GM19239 (cell line): ENCODE measurements at regions not wholly inside any gene's neighbourhood (a gene's known extent, or its start where the extent isn't known, plus 50 kb on each side); places are given as distances from the start of the nearest gene placed in this dataset.

Source experiments
- DNase-seq: peaks from one replicate; pipeline ENCODE4 v3.0.0; 2011; ENCODE audit warnings: low spot score; ENCODE audit not compliant: insufficient read length
- FAIRE-seq: peaks from 2 replicates; lab custom pipeline; 2011; peaks lifted over from hg19 to GRCh38; lab: Jason Lieb, UNC

DNA sequence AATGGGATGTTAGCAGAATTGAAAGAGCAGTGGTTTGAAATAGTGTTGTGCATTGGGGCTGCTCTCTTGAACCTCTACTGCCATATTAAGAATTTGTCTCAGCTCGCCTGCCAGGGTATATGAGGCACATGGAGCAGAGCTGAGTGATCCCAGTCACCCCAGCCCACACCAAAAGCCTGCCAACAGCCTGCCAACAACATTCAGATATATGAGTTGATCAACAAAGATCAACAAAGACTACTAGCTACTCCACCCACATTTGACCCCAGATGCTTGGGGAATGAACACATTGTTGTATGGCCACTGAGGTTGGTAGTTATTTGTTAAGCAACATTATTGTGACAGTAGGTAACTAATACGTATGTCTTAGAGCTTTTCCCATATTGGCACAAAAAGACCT lies 570.9 kb upstream of the IL12A start:
- FAIRE-seq (no peak), DNase-seq (no peak)

DNA sequence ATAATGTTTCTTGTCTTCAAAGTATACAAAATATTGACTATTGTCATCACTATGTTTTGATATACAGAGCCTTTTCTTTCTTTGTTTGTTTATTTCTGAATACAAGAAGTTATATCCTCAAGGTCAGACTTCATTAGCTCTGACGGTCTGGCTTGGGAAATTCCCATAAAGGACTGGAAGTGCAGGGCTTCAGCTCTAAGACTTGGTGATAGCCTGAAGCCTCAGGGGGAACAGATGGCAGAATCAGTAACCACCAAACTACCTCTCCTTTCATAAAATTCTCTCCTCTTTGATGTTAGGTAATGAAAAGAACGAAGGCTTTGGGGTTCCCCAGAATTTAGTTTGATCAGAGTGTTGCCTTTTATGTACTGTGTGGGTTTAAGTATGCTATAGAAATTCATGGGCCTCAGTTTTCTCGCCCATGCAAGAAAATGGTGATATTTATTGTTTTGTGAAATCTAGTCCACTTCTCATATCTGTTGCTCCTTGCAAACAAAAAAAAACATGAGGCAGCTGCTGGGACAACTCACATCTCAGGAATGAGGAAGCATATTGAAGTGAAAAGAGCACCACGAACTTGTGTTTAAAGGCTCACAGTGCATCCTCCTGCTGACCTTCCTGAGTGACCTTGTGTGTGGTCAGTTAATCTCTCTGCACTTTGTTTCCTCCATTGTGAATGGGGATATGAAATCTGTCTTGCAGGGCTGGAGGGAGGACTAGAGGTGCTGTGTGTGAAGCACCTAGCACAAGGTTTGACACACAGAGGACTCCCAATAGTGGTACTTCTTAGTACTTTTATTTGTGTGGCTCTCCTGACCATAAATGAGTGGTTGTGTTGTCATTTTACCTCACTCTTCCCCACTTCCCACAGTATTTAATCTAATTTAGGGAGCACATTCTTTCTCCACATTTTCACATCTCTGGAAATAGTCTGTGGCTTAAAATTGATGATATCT lies 569.8 kb upstream of the IL12A start:
- DNase-seq, result no peak
- no peak for FAIRE-seq

DNA sequence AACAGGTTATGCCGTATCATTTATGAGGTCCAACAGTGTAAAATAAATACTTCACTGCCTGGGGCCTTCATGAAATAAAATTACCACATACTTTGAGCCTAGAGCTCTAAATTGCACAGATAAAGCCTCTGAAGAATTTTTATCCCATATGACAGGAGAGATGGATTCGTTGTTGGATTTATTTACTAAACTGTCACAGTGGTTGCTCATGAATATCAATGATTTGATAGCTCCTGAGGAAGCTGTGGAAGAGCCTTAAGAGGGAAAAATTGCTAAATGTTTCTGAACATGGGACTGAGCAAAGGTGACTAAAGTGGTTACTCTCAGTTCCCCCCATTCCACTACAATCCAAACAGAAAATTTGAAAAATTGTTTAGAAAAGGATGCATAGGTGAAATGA lies 558.9 kb upstream of the IL12A start:
- no peak for DNase-seq
- no peak for FAIRE-seq

- no peak for FAIRE-seq
- DNase-seq, result no peak
Measured at GRCh38 chr3:159432682-159433340, 555.8 kb upstream of the IL12A start.

- DNase-seq (no peak), FAIRE-seq (no peak)
Measured at GRCh38 chr3:159439346-159439745, 549.3 kb upstream of the IL12A start.

DNA sequence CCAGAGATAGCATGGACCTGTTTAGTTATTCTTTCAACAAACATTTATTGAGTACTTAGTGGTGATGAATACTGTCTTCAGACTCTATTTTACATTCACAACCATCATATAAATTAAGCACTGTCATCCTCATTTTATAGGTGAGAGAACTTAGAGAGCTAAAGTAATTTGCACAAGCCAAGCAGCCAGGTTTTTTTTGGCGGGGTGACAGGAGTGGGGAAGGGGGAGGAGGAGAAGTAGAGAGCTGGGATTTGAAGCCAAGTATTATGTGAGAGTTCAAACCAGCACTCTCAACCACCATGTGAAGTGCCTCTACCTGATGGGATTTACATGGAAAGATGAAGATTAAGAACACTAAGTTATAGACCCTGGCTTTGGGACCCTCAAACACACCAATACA lies 547.4 kb upstream of the IL12A start:
- DNase-seq, result no peak
- no peak for FAIRE-seq

- DNase-seq (no peak), FAIRE-seq (no peak)
Measured at GRCh38 chr3:159443266-159443665, 545.4 kb upstream of the IL12A start.

- no peak for DNase-seq
- FAIRE-seq, result no peak
Measured at GRCh38 chr3:159447841-159448240, 540.8 kb upstream of the IL12A start.

DNA sequence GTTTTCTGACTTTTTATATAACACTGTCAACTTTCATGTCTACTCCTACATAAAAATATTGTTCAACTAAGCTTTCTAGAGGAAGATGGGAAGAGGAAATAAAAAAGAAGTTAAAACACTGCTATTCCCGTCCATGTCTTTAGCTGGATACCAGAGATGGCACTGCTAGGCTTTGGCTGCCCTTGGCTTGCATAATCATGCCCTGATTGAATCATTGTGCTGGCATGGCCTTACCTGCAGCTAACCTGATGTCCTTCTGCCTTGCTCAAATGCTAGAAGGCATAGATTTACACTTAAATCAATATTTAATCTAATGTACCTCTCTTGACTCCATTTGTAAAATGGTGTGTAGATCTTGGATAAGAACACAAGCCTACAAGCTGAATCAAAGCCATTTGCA lies 539.7 kb upstream of the IL12A start:
- no peak for FAIRE-seq

DNA sequence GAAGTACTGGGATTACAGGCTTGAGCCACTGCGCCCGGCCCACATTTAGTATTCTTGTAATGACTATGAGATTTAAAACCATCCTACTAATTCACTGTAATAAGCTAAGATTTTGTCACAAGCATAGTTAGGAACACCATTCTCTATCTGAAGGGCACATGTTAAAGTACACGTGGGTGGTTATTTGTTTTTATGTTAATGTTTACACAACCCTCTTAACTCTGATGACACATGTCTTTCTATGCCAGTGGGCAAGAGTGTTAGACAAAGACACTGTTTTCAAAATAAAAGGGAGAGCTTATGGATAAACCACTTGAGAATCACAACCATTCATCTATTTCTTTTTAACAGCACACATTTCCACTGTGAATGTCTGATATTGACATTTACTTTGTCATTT lies 537.6 kb upstream of the IL12A start:
- FAIRE-seq (no peak), DNase-seq (no peak)

More for the DNA sequence above, 539.7 kb upstream of the IL12A start:
- DNase-seq, result no peak

DNA sequence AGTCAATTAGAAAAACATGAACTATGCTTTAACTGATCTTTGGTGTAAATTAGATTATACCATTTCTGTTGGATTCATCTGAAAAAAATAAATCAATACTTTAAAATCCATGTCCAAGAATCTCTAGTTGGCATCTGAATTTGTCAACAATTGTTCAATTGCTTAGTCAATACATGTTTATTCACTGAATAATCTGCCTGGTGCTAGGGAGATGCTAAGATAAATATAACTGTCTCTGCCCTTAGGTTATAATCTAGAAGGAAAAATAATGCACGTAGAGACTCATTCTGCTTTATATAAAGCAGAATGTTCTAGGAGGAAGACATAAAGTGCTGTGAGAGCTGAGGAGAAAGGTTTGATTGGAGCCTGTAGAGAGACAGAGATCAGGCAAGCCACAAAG lies 537.2 kb upstream of the IL12A start:
- FAIRE-seq (no peak), DNase-seq (no peak)

- FAIRE-seq (no peak), DNase-seq (no peak)
Measured at GRCh38 chr3:159453036-159453435, 535.6 kb upstream of the IL12A start.

DNA sequence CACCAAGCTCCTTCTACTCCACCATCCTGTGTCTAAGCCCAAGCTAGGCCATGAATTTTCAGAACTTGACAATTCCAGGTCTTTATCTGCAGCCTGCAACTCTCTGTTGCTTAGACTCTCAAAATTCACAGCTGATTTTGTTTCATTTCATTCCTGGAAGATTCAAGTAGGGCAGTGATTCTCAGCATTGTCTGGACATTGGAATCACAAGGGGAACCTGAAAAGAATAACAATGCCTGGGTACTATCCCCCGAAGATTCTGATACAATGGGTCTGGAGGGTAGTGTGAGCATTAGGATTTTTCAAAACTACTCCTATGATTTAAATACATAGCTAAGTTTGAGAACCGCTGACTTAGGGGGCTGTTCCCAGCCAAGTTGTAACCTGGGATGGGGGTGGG lies 534.7 kb upstream of the IL12A start:
- FAIRE-seq, result no peak
- no peak for DNase-seq

DNA sequence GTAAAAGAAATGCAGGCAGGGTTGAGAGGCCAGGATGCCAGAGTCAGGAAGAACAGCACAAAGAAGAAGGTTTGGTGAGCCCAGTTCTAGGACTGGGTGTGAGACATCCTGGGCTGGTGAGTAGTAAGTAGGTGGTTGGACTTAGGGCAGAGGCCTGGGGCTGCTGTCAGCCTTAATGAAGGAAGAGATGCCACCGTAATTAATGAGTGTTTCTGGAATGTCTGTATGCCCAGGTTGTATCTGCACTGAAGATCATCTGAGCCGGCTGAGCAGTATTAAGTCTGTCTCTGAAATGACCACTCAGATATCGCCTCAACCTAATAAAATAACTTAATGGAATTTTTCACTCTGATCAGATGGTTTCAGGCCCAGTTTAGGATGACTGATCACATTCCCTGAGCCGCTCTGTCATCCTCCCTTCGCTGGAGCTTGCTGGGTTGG lies 532.9 kb upstream of the IL12A start:
- FAIRE-seq, result no peak
- DNase-seq, result no peak

DNA sequence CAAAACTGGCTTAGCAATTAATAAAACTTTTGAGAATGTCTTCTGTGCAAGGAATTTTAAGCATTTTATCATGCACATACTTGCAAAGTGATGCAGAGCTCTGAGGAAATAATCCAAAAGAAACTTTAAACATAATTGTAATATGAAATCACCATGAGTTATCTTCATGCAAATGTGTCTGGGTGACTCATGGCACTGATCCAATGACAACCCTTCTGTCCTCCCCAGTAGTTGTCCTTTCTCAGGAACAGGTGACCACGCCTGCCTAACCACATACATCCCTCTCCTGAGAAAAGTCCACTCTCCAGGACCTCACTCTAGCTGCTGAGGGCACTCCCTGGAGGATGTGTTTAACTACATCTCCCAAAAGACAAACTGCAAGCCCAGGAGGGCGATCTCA lies 530.6 kb upstream of the IL12A start:
- DNase-seq, result no peak
- no peak for FAIRE-seq

DNA sequence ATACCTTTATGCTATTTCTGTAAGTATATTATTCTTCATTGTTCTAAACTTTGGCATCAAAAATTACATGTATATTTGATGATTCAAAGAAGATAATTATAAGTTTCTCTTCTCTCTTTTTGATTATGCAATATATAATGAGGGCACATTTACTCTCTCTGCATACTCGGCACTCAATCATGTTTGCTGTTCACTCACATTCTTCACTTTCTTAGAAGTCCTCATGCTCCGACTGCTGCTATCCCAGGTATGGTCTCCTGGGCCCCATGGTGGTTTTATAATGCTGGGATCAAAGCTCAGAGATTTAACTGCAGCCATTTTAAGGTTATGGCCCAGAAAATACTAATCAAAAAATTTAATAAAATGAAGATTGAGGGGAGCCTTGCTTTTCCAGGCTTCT lies 529.7 kb upstream of the IL12A start:
- no peak for FAIRE-seq
- DNase-seq, result no peak

GRCh38 chr3:159472611-159473010 lies 516.0 kb upstream of the IL12A start:
- FAIRE-seq (no peak), DNase-seq (no peak)

- no peak for DNase-seq
- no peak for FAIRE-seq
Measured at GRCh38 chr3:159473206-159473605, 515.4 kb upstream of the IL12A start.

- FAIRE-seq, result no peak
- no peak for DNase-seq
Measured at GRCh38 chr3:159480046-159480445, 508.6 kb upstream of the IL12A start.

- no peak for FAIRE-seq
- no peak for DNase-seq
Measured at GRCh38 chr3:159482241-159482993, 506.2 kb upstream of the IL12A start.

DNA sequence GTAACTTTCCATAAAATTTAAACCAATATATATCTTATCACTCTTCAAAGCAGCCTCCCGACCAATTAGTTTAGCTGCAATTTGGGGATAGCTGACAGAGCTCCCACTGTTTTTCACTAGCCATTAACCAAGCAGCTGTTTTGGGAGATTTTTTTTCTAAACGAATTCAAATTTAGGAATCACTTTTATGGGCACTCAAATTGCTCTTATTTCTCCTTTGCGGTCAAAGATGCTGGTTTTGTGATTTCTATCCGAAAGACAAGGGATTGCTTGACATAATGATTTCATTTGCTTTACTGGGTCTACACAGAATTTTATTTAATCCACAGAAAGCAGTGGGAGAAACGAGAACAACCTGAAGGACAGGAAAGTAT lies 505.7 kb upstream of the IL12A start:
- no peak for FAIRE-seq

More for the DNA sequence above, 505.7 kb upstream of the IL12A start:
- no peak for DNase-seq
